GM10248 (cell line): ENCODE measurements at regions not wholly inside any gene's neighbourhood (a gene's known extent, or its start where the extent isn't known, plus 50 kb on each side); places are given as distances from the start of the nearest gene placed in this dataset.

ENCODE experiments used
- CTCF ChIA-PET: fragments of 300-600 bp; sonication (Branson Sonifier 250); formaldehyde crosslinking; extraction: SDS; loops from one replicate; lab custom pipeline; 2021; ENCODE audit warnings: antibody characterized with exemption; lab: Yijun Ruan, JAX
- POLR2A ChIA-PET: fragments of 350-650 bp; sonication (Branson Sonifier 250); formaldehyde crosslinking; extraction: SDS; loops from one replicate; lab custom pipeline; 2020; ENCODE audit warnings: antibody characterized with exemption; lab: Yijun Ruan, JAX
- DNase-seq: peaks from one replicate; pipeline ENCODE4 v3.0.0; 2012; ENCODE audit errors: extremely low spot score
- TF ChIP-seq, protein P1 (sequence below): IDR thresholded peaks from 2 replicates; pipeline ENCODE4 v1.5.1; 2012; ENCODE audit warnings: mild to moderate bottlenecking, low read depth; ENCODE audit errors: extremely low read depth, missing control alignments, control extremely low read depth

DNA sequence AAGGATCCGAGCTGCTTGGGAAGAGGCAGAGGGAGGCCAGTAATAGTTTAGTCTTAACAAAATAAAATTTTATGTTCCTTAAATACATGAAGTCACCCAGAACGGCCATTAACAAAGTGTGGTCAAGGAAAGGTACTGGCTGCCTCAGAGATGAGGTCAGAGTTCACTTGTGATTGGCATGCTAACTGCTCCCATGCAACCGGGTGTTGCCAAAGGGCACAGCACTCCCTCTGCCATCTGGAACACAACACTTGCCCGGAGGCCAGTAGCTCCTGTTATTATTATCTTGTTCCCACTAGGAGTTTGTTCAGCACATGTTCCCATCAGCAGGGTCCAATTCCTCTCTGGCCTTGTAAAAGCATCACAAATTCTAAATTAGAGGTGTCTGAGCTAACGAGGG, 207.0 kb downstream of the CYP26B1 start:
- TF ChIP-seq, protein P1, sequence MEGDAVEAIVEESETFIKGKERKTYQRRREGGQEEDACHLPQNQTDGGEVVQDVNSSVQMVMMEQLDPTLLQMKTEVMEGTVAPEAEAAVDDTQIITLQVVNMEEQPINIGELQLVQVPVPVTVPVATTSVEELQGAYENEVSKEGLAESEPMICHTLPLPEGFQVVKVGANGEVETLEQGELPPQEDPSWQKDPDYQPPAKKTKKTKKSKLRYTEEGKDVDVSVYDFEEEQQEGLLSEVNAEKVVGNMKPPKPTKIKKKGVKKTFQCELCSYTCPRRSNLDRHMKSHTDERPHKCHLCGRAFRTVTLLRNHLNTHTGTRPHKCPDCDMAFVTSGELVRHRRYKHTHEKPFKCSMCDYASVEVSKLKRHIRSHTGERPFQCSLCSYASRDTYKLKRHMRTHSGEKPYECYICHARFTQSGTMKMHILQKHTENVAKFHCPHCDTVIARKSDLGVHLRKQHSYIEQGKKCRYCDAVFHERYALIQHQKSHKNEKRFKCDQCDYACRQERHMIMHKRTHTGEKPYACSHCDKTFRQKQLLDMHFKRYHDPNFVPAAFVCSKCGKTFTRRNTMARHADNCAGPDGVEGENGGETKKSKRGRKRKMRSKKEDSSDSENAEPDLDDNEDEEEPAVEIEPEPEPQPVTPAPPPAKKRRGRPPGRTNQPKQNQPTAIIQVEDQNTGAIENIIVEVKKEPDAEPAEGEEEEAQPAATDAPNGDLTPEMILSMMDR: no peak
- ChIA-PET CTCF (interaction anchor here (1.0 to 3.6 kb wide), 4 partner anchors 11 to 16 kb away, joined by 3 to 15 read pairs (median 4); no protein-coding TSS in a partner anchor), POLR2A (no interaction called here)
- no peak for DNase-seq

DNA sequence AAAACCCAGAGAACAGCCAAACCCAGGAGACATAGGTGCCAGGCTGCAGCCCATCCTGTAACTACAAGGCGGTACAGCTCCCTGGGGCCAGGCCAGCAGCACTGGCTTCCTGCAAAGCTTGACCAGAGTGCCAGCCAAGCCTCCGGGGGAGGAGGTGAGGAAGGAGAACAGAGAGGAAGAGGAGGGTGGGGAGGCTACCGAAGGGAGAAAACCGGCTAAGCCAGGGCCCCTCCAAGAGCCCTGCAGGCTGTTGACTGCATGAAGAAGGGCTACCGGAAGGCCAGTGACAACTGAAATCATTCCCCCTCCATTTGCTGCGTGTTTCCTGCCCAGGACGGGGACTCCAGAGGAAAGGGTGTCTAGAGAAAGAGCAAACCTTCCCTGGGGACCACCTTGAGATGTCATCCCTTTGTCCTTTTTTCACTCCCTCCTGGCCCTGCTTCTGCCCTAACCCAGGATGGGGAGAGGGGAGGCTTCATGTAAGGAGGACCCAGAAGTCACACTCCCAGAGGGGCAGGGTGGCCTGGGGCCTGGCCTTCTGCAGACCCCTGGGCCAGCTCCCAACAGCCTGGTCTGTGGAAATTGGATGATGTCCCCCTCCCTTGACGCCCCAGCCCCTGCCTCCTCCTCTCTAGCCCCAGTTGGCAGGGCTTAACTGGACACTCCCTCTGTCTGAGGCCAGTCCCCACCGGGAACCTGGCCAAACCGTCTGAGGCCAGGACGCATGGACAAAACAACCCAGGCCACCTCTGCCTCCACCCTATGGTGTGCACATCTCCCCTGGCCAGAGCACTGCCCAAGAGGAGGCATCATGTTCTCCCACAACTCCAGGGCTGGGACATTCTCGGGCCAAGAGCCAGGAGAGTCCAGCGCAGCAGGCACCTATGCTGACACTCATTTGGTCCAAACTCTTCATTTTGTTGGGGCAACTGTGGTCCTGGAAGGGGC, 207.8 kb downstream of the CYP26B1 start:
- ChIA-PET CTCF (interaction anchor here (1.2 to 3.6 kb wide), 3 partner anchors 13 to 16 kb away, joined by 4 to 15 read pairs (median 5); no protein-coding TSS in a partner anchor), POLR2A (no interaction called here)
- TF ChIP-seq, protein P1: no peak
- peak; percentile 20 for DNase-seq

DNA sequence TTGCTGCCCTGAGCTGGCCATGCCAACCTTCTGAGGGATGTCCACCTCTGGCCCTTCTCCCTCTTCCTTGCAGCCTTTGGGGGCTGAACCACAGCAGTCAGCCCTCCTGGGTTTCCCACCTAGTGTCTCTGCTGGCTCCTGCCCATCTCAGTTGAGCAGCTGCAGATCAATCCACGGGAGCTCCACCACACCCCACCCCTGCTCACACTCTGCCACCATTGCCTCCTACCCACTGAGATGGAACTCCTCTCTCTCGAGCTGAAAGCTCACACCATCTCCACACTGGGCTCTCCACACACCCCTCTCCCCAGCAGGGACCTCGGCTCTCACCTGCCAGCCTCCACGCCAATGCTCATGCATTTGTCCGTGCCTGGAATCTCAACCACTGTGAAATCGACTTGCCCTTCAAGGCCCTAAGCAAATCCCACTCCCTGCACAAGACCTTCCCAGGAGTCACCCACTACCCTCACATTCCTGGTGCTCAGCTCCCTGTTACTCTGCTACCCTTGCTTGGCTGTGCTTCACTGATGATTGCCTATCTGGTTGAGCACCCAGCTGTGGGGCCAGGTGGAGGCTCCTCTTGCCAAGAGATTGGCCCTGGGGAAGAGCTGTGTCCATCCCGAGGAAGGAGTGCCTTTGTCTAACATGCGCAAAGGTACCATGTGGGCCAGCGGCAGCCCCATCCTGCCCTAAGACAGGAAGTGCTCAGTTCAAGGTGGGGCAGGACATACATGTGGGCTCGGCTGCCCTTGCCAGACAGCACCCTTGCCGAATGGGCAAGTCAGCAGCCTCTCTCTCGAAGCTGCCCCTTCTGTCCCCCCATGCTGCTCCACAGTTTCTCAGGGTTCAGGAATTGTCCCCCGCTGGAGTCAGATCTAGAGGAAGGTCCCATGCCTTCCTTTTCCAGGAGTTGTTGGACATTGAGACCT, 208.7 kb downstream of the CYP26B1 start:
- peak; percentile 3 for DNase-seq
- ChIA-PET POLR2A (no interaction called here), CTCF (interaction anchor here (1.2 kb wide), 1 partner anchor 16 kb away, joined by 5 read pairs; no protein-coding TSS in a partner anchor)
- TF ChIP-seq, protein P1: no peak

DNA sequence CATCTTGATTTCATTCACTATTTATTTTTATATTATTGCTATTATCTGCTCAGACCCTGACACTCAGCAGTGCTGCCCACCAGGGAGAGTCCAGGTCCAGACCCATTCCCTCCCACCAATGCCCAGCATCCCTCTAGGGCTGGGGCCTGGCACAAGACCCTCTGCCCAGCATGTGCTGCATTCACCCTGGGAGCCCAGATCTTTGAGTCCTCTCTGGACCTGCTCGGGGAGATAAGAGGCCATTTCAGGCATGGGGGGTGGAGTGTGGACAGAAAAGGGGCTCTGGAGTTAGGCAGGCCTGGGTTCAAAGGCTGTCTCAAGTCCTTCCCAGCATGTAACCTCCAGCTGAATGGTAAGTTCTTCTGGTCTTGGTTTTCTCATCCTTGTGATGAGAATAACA, 209.6 kb downstream of the CYP26B1 start:
- TF ChIP-seq, protein P1: no peak
- POLR2A ChIA-PET: no interaction called here
- DNase-seq: no peak
- CTCF ChIA-PET: interaction anchor here (1.2 to 6.2 kb wide), 3 partner anchors 10 to 17 kb away, joined by 3 to 59 read pairs (median 4); no protein-coding TSS in a partner anchor

DNA sequence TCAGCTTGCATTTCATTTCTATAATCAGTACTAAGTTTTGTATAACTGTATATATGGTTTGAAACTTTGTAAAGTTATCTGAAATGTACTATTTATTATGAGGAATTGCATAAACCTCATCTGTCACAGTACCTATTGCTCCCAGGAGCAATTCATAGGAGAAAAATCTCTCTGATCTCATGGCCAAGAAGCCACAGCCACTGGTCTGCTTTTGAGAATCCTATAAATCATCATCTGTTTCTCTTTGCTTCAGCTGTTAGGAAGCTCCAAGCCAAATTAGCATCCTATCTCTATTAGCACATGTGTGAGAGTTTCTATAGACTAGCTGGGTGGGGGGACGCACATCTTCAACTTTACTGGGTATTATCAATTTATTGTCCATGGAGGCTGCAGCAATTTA, 210.3 kb downstream of the CYP26B1 start:
- ChIA-PET POLR2A (no interaction called here), CTCF (interaction anchor here (1.1 to 6.2 kb wide), 4 partner anchors 9 to 17 kb away, joined by 3 to 59 read pairs (median 4); no protein-coding TSS in a partner anchor)
- DNase-seq: no peak
- TF ChIP-seq, protein P1: no peak
